Tibial nerve (tissue), 4 donors: ENCODE measurements at regions not wholly inside any gene's neighbourhood (a gene's known extent, or its start where the extent isn't known, plus 50 kb on each side); places are given as distances from the start of the nearest gene placed in this dataset.

ENCODE experiments used
- EP300 ChIP-seq, 2 donors: sonication (generic); formaldehyde crosslinking; IDR thresholded peaks; one replicate each; pipeline ENCODE4 v1.6.1; 2017; ENCODE audit warnings: antibody characterized with exemption in 2 of 2, mild to moderate bottlenecking in 1 of 2
- TF ChIP-seq, protein P1 (sequence below), 5 experiments: fragments of 200-600 bp in 3 of 5; fragments of 450-650 bp in 2 of 5; sonication (generic) in 3 of 5; IDR thresholded peaks; one replicate each; pipeline ENCODE4 v1.5.1; 2016 to 2019; ENCODE audit warnings: antibody characterized with exemption in 5 of 5, mild to moderate bottlenecking in 3 of 5, moderate library complexity in 2 of 5

- TF ChIP-seq, protein P1, sequence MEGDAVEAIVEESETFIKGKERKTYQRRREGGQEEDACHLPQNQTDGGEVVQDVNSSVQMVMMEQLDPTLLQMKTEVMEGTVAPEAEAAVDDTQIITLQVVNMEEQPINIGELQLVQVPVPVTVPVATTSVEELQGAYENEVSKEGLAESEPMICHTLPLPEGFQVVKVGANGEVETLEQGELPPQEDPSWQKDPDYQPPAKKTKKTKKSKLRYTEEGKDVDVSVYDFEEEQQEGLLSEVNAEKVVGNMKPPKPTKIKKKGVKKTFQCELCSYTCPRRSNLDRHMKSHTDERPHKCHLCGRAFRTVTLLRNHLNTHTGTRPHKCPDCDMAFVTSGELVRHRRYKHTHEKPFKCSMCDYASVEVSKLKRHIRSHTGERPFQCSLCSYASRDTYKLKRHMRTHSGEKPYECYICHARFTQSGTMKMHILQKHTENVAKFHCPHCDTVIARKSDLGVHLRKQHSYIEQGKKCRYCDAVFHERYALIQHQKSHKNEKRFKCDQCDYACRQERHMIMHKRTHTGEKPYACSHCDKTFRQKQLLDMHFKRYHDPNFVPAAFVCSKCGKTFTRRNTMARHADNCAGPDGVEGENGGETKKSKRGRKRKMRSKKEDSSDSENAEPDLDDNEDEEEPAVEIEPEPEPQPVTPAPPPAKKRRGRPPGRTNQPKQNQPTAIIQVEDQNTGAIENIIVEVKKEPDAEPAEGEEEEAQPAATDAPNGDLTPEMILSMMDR (IDR thresholded peaks at IDR 0.05), result no peak
- TF ChIP-seq EP300 (IDR thresholded peaks at IDR 0.05), result no peak
Observed at GRCh38 chr13:109436055-109436622, 350.2 kb downstream of the IRS2 start.
